Left lung (tissue), 4 donors: ENCODE measurements at regions not wholly inside any gene's neighbourhood (a gene's known extent, or its start where the extent isn't known, plus 50 kb on each side); places are given as distances from the start of the nearest gene placed in this dataset.

Experiments used
- ATAC-seq: fragments of 200-7000 bp; cut with Tn5 transposase; one replicate; pipeline ENCODE4 v1.9.1; 2020; ENCODE audit warnings: moderate library complexity
- DNase-seq, 4 donors: peaks; one replicate each; pipeline ENCODE4 v3.0.0-alpha.2; 2013 to 2020
- H3K27ac ChIP-seq, 2 donors: fragments of 200-600 bp; sonication (generic) in 1 of 2; one replicate each; pipeline versions ENCODE4 v1.5.0 to v1.8.0; 2020 to 2021
- H3K27me3 ChIP-seq, 2 donors: fragments of 200-600 bp; sonication (generic) in 1 of 2; one replicate each; pipeline versions ENCODE4 v1.5.0 to v1.8.0; 2020 to 2021
- H3K36me3 ChIP-seq, 2 donors: fragments of 200-600 bp; sonication (generic) in 1 of 2; one replicate each; pipeline versions ENCODE4 v1.5.0 to v1.8.0; 2020 to 2021
- H3K4me1 ChIP-seq, 2 donors: fragments of 200-600 bp; one replicate each; pipeline ENCODE4 v1.8.0; 2021
- H3K4me3 ChIP-seq, 2 donors: fragments of 200-600 bp; sonication (generic) in 1 of 2; one replicate each; pipeline versions ENCODE4 v1.5.0 to v1.8.0; 2020 to 2021; ENCODE audit warnings: mild to moderate bottlenecking in 1 of 2
- H3K9me3 ChIP-seq, 2 donors: fragments of 200-600 bp; sonication (generic) in 1 of 2; one replicate each; pipeline versions ENCODE4 v1.5.0 to v1.8.0; 2020 to 2021
- intact Hi-C, 2 donors: fragments of 100-400 bp; cut with DNase I; formaldehyde crosslinking; loops; one replicate each; pipeline versions ENCODE4 v1.11.2 to v1.14.2; 2022
- TF ChIP-seq, protein P1 (sequence below), 2 donors: fragments of 200-600 bp; sonication (generic) in 1 of 2; IDR thresholded peaks; one replicate each; pipeline versions ENCODE4 v1.5.0 to v1.8.0; 2021; ENCODE audit warnings: antibody characterized with exemption in 2 of 2
- donor health status: DM: no; HTN: yes; CAD: no.
- donor health status: DM: no; HTN: no; CAD: no.

- Histone ChIP-seq H3K4me3 (no peak overlapping the region), H3K27ac (no peak overlapping the region), H3K27me3 (no peaks in the 10 kb centered on the region), H3K9me3 (peaks cover 0 to 2% of the 10 kb centered on the region in 2 donors), H3K4me1 (no peaks in the 10 kb centered on the region), H3K36me3 (no peaks in the 10 kb centered on the region)
- no peak for ATAC-seq
- intact Hi-C loops = no loop called here
- DNase-seq = no peak
- TF ChIP-seq, protein P1, sequence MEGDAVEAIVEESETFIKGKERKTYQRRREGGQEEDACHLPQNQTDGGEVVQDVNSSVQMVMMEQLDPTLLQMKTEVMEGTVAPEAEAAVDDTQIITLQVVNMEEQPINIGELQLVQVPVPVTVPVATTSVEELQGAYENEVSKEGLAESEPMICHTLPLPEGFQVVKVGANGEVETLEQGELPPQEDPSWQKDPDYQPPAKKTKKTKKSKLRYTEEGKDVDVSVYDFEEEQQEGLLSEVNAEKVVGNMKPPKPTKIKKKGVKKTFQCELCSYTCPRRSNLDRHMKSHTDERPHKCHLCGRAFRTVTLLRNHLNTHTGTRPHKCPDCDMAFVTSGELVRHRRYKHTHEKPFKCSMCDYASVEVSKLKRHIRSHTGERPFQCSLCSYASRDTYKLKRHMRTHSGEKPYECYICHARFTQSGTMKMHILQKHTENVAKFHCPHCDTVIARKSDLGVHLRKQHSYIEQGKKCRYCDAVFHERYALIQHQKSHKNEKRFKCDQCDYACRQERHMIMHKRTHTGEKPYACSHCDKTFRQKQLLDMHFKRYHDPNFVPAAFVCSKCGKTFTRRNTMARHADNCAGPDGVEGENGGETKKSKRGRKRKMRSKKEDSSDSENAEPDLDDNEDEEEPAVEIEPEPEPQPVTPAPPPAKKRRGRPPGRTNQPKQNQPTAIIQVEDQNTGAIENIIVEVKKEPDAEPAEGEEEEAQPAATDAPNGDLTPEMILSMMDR (IDR thresholded peaks at IDR 0.05) = no peak
Observed at GRCh38 chr2:188770296-188770695, 203.9 kb upstream of the COL3A1 start.

DNA sequence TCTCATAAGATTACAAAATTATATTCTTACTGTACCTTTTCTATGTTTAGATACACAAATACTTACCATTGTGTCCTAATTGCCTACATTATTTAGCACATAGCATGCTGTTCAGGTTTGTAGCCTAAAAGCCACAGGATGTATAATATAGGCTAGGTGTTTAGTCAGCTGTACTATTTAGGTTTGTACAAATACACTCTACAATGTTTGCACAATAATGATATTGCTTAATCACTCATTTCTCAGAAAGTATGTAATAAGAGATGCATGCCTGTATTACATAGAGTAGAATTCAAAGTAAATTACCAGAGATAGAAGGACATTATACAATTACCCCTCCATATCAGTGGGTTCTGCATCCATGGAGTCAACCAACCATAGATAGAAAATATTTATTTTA is 201.1 kb upstream of the COL3A1 start:
- peak; percentile 33 for ATAC-seq

DNA sequence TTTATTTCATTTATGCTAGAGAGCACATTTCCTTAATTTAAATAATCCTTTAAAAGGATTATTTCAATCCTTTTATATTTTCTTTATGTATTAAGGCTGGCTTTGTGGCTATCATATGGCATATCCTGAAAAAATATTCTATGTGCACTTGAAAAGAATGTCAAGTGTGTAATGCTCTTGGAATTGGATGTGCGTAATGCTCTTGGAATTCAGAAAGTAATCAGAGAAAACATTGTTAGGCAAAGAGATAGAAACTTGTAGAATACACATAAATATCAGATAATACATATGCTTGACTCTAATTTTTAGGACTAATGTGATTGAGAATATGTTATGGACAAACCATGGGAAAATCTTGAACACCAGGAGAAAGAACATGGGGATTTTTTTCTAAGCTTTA is 197.5 kb upstream of the COL3A1 start:
- TF ChIP-seq, protein P1 (IDR thresholded peaks at IDR 0.05) = no peak
- intact Hi-C loops = no loop called here
- DNase-seq (no peak), ATAC-seq (peak; percentile 18)
- Histone ChIP-seq H3K27ac (no peak overlapping the region), H3K9me3 (peaks cover 0 to 5% of the 10 kb centered on the region in 2 donors), H3K36me3 (no peaks in the 10 kb centered on the region), H3K4me1 (no peaks in the 10 kb centered on the region), H3K27me3 (no peaks in the 10 kb centered on the region), H3K4me3 (no peak overlapping the region)

More for the DNA sequence above, 201.1 kb upstream of the COL3A1 start:
- peaks cover 0 to 2% of the 10 kb centered on the region in 2 donors for H3K9me3 ChIP-seq
- TF ChIP-seq, protein P1 (IDR thresholded peaks at IDR 0.05) = no peak
- no peaks in the 10 kb centered on the region for H3K4me1 ChIP-seq
- H3K27me3 ChIP-seq = no peaks in the 10 kb centered on the region
- no peak overlapping the region for H3K4me3 ChIP-seq
- no peak overlapping the region for H3K27ac ChIP-seq
- DNase-seq = no peak
- H3K36me3 ChIP-seq = no peaks in the 10 kb centered on the region
- intact Hi-C loops = no loop called here

GRCh38 chr2:188784269-188784762 is 189.9 kb upstream of the COL3A1 start:
- H3K9me3 ChIP-seq = peaks cover 0 to 3% of the 10 kb centered on the region in 2 donors
- DNase-seq = no peak
- intact Hi-C loops = no loop called here
- no peaks in the 10 kb centered on the region for H3K4me1 ChIP-seq
- H3K36me3 ChIP-seq = no peaks in the 10 kb centered on the region
- no peaks in the 10 kb centered on the region for H3K27me3 ChIP-seq
- peak overlapping the region in 1 of 2 donors; percentile 26 for H3K27ac ChIP-seq
- no peak overlapping the region for H3K4me3 ChIP-seq
- ATAC-seq = no peak
- TF ChIP-seq, protein P1 (IDR thresholded peaks at IDR 0.05) = no peak

DNA sequence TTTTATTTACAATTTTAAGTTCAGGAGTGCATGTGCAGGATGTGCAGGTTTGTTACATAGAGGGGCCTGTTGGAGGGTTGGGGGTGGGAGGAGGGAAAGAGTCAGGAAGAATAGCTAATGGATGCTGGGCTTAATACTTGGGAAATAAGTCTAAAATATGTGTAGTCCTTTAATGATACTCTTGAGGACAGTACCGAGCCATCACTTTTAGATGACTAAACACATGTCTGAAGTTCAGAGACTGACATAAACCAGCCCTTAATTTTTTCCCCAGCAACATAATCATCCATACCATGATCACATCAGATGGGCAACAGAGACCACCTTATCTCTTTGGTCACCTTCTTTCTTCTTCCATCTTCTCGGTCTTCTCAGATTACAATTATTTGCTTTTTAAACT is 189.1 kb upstream of the COL3A1 start:
- H3K4me1 ChIP-seq = no peaks in the 10 kb centered on the region
- ATAC-seq = no peak
- H3K36me3 ChIP-seq = no peaks in the 10 kb centered on the region
- intact Hi-C loops = no loop called here
- H3K9me3 ChIP-seq = no peaks in the 10 kb centered on the region
- TF ChIP-seq, protein P1 (IDR thresholded peaks at IDR 0.05) = no peak
- no peak overlapping the region for H3K4me3 ChIP-seq
- H3K27me3 ChIP-seq = no peaks in the 10 kb centered on the region
- no peak for DNase-seq
- H3K27ac ChIP-seq = peak overlapping the region in 1 of 2 donors; percentile 83
